Testis (tissue), 2 donors: ENCODE measurements at regions not wholly inside any gene's neighbourhood (a gene's known extent, or its start where the extent isn't known, plus 50 kb on each side); places are given as distances from the start of the nearest gene placed in this dataset.

Source experiments
- POLR2A ChIP-seq: fragments of 450-650 bp; IDR thresholded peaks from one replicate; pipeline ENCODE4 v1.6.1; 2017; ENCODE audit warnings: antibody characterized with exemption, mild to moderate bottlenecking, moderate library complexity
- TF ChIP-seq, protein P1 (sequence below), 3 experiments: fragments of 450-650 bp in 2 of 3; fragments of 200-600 bp in 1 of 3; sonication (generic) in 1 of 3; IDR thresholded peaks; one replicate each; pipeline ENCODE4 v1.5.1; 2016 to 2019; ENCODE audit warnings: antibody characterized with exemption in 3 of 3, mild to moderate bottlenecking in 2 of 3, moderate library complexity in 1 of 3

DNA sequence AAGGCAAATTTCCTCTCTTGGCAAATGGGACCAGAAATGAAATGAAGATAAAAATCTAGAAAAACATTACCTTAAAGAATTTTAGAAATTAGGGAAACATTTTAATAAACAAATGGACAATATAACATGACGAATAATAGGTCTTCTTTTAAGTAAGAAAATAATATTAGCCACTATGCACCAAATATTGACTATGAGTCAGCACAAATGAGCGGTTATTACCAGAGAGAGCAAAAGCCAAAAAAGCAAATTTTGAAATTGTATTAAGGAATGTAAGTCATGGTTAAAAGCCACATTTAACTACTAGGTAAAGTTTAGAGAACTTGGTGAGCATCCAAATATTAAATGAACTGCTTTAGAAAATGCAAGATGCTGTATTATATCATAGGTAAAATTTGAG, 376.6 kb upstream of the JAG1 start:
- TF ChIP-seq, protein P1, sequence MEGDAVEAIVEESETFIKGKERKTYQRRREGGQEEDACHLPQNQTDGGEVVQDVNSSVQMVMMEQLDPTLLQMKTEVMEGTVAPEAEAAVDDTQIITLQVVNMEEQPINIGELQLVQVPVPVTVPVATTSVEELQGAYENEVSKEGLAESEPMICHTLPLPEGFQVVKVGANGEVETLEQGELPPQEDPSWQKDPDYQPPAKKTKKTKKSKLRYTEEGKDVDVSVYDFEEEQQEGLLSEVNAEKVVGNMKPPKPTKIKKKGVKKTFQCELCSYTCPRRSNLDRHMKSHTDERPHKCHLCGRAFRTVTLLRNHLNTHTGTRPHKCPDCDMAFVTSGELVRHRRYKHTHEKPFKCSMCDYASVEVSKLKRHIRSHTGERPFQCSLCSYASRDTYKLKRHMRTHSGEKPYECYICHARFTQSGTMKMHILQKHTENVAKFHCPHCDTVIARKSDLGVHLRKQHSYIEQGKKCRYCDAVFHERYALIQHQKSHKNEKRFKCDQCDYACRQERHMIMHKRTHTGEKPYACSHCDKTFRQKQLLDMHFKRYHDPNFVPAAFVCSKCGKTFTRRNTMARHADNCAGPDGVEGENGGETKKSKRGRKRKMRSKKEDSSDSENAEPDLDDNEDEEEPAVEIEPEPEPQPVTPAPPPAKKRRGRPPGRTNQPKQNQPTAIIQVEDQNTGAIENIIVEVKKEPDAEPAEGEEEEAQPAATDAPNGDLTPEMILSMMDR (IDR thresholded peaks at IDR 0.05): no peak
- no peak for TF ChIP-seq POLR2A
